ENCODE measurements at regions not wholly inside any gene's neighbourhood (a gene's known extent, or its start where the extent isn't known, plus 50 kb on each side); places are given as distances from the start of the nearest gene placed in this dataset.
"Not testable (repeated sequence)": the region's sequence is repeated elsewhere in the genome, so short reads cannot be mapped to it uniquely, and the experiment has no call there.

- DNase-seq: no peak
Measured at GRCh38 chr3:1456781-1457311, 364.0 kb downstream of the CNTN6 start.

- no peak for DNase-seq
Measured at GRCh38 chr3:1462371-1462770, 369.5 kb downstream of the CNTN6 start.

GRCh38 chr3:1462856-1463450, 370.1 kb downstream of the CNTN6 start:
- no peak for DNase-seq

- not testable (repeated sequence) for DNase-seq
Measured at GRCh38 chr3:1465091-1465490, 372.3 kb downstream of the CNTN6 start.

GRCh38 chr3:1468145-1468544, 375.3 kb downstream of the CNTN6 start:
- no peak for DNase-seq

GRCh38 chr3:1469248-1469647, 376.4 kb downstream of the CNTN6 start:
- no peak for DNase-seq

- no peak for DNase-seq
Measured at GRCh38 chr3:1469687-1470086, 376.9 kb downstream of the CNTN6 start.

- DNase-seq: no peak
Measured at GRCh38 chr3:1477669-1478068, 384.8 kb downstream of the CNTN6 start.

- no peak for DNase-seq
Measured at GRCh38 chr3:1495466-1495865, 402.6 kb downstream of the CNTN6 start.

GRCh38 chr3:1499694-1500093, 406.9 kb downstream of the CNTN6 start:
- DNase-seq: no peak

- no peak for DNase-seq
Measured at GRCh38 chr3:1501406-1502115, 408.7 kb downstream of the CNTN6 start.

- DNase-seq: no peak
Measured at GRCh38 chr3:1506090-1506489, 413.3 kb downstream of the CNTN6 start.

- no peak for DNase-seq
Measured at GRCh38 chr3:1513662-1514061, 420.8 kb downstream of the CNTN6 start.

GRCh38 chr3:1515882-1516281, 423.1 kb downstream of the CNTN6 start:
- no peak for DNase-seq

- DNase-seq: no peak
Measured at GRCh38 chr3:1527786-1528185, 435.0 kb downstream of the CNTN6 start.

GRCh38 chr3:1528621-1529020, 435.8 kb downstream of the CNTN6 start:
- no peak for DNase-seq

GRCh38 chr3:1529676-1530075, 436.9 kb downstream of the CNTN6 start:
- DNase-seq: no peak

GRCh38 chr3:1531981-1532380, 439.2 kb downstream of the CNTN6 start:
- no peak for DNase-seq

GRCh38 chr3:1532935-1533606, 440.2 kb downstream of the CNTN6 start:
- no peak for DNase-seq

GRCh38 chr3:1533763-1534162, 440.9 kb downstream of the CNTN6 start:
- no peak for DNase-seq

- DNase-seq: no peak
Measured at GRCh38 chr3:1534252-1534651, 441.4 kb downstream of the CNTN6 start.

- no peak for DNase-seq
Measured at GRCh38 chr3:1535361-1535760, 442.5 kb downstream of the CNTN6 start.

GRCh38 chr3:1540686-1541085, 447.9 kb downstream of the CNTN6 start:
- no peak for DNase-seq

GRCh38 chr3:1551741-1552140, 458.9 kb downstream of the CNTN6 start:
- DNase-seq: no peak
